HG03457 (cell line): ENCODE measurements at regions not wholly inside any gene's neighbourhood (a gene's known extent, or its start where the extent isn't known, plus 50 kb on each side); places are given as distances from the start of the nearest gene placed in this dataset.
"Not testable (repeated sequence)": the region's sequence is repeated elsewhere in the genome, so short reads cannot be mapped to it uniquely, and the experiment has no call there.

Experiments
- ATAC-seq: cut with Tn5 transposase; IDR thresholded peaks from one replicate; pipeline ENCODE4 v1.9.1; 2021; ENCODE audit warnings: moderate number of reproducible peaks; ENCODE audit not compliant: unreplicated experiment

DNA sequence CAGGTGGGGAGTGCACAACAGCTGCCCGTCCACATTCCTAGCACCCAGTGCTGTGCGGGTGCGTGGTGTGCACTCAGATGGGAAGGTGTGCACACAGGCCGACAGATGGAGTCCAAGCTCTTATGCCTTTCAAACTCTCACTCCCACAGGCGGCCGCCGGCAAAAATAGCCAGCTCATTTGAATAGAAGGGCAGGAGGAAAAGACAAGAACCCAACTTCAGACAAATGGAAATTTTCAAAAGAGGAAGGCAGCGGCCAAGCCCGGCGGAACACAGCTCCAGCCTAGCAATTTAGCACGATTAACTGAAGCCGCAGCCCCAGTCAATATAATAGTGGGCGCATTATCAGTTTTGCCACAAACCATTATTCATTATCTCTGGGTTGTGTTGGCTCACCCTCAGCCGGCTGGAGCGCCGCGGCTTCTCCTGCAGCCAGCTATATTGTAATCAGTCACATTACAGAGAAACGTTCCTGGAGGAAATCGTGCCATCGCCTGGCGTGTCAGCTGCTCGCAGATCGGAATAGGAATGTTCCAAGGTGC lies 103.9 kb upstream of the SEC14L1 start:
- no peak for ATAC-seq

DNA sequence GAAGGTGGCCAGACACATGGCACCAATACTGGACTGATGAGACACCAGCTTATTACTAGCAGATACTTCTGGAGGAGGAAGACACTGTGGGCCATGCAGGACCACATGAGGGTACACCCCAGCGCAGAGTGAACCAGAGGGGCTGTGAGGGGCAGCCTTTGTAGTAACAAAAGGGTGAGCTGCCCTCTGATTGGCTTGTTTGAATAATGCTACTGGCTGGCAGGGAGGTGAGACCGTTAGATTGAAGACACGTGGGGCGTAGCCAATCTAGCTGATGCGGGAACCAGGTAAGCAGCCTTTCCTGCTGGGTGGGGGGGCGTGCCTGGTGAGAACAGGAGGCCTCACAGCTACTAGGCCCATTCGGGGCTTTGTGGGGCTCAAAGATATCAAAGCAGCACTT lies 102.8 kb upstream of the SEC14L1 start:
- ATAC-seq = no peak

DNA sequence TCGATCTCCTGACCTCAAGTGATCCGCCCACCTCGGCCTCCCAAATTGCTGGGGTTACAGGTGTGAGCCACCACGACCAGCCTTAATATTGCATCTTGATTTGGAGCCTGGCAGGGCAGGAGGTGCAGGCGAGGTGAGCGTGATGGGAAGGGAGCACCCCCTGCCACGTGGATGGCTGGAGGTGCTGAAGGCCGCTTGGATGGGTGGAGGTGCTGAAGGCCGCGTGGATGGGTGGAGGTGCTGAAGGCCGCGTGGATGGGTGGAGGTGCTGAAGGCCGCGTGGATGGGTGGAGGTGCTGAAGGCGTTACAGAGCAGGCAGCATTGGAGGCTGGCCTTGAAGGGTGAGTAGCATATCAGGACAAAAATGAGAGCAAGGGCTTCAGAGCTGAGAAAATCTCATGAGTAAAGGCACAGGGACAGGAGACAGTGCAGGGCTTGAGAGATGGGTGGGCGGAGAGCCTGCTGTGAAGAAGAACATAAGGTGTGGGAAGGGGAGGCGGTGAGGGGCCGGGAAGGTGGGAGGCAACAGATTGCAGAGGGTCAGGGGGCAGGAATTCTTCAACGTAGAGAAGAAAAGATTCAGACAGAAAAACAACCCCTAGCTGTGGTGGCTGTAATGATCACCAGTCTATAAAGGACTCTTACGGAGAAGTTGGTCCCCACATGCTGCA lies 101.7 kb upstream of the SEC14L1 start:
- ATAC-seq = no peak

DNA sequence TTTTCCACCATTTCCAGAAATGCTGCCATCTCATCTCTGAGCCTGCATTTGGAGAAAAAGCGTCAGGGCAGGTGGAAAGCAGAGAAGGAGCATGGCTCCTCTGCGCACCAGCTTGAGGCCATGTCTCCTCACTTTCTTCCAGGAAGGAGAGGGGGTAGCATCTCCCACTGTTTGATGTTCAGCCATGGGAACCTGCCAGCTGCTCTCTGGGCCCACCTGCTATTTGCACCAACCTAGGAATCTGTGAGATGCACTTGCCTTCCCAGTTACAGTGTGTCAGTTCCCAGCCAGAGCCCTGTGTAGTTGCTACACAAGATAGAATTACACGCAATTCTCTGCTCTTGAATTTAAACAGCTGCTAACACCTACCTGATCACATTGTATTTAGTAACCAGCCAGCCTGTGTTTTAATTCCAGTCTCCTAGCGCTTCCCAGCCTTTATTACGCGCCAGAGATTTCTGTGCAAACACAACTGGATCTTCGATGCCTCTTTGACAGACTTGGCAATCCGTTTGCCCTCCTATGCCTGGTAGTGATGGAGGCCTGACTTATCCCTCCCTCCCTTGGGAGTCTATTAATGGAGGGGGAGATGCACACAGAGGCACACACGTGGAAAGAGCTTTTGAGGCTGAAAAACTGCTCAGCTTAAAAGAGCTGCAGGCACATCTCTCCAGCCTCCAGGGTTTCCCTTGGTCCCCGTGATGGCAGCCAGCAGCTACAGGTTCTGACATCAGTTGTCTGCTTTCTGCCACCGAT lies 98.1 kb upstream of the SEC14L1 start:
- no peak for ATAC-seq

DNA sequence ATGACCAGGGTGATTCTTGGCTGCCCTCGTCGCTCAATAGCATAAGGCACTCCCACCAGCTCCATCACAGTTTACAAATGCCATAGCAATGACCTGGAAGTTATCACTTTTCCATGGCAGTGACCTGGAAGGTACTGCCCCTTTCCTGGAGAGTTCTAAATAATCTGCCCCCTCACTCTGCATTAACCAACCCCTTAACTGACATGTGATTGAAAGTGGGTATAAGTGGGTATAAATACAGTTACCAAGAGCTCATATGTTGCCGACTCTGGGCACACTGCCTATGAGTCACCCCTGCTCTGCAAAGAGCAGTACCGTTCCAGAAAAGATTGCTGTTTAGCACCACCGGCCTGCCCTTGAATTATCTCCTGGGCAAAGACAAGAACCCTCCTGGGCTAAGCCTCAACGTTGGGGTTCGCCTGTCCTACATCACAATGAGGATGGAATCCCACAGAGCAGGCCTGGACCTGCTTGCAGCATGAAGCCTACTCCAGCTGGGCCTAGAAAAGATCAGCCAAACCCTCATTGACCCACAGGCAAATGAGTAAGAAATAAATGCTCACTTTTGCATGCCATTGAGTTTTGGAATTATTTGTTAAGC lies 95.2 kb upstream of the SEC14L1 start:
- ATAC-seq = no peak

DNA sequence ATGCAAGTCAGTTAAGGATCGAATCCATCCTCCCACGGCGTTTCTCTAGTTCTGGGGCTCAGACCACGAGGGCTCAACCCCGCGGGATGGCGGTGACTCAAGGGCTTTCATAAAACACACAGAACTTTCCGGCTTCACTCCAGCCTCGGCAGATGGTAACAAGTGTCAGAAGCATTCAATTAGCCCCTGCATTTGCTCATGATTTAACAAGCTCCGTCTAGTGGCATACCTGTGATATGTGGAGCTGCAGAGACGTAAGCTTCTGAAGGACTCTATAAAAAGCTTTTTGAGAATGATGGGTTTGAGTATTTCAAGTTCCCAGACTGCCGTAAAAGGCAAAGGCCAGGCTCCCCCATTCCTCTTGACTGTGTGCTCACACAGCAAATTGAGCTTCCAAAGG lies 91.3 kb upstream of the SEC14L1 start:
- ATAC-seq = no peak

DNA sequence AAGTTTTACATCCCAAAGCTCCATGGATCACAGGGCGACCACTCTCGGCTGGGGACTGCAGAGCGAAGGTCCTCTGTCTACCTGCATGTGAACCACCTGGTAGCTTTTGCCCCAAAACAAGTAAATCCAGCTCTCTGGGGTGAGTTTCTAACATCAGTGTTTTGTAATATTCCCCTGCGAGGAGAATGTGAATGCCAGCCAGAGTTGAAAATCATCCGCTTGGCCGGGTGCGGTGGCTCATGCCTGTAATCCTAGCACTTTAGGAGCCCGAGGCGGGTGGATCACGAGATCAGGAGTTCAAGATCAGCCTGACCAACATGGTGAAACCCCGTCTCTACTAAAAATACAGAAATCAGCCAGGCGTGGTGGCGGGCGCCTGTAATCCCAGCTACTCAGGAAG lies 89.9 kb upstream of the SEC14L1 start:
- ATAC-seq = not testable (repeated sequence)

DNA sequence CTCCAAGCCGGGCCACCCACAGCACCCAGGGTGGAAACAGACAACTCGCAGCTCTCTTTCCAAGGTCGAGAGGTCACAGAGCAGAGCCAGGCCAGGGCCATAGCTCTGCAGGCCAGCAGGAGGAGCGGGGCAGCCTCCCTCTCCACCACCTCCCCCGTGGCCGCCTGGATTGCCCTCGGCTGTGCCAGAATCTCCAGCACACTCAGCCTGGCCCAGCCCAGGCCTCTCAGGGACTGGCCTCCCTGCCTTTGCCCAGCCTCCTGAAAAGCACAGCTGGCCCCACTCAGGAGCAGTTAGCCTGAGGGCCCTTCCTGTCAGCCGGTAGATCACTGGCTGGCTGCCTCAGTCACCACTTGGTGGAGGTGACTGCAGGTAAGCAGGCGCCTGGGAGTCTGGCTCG lies 85.8 kb upstream of the SEC14L1 start:
- ATAC-seq = no peak

DNA sequence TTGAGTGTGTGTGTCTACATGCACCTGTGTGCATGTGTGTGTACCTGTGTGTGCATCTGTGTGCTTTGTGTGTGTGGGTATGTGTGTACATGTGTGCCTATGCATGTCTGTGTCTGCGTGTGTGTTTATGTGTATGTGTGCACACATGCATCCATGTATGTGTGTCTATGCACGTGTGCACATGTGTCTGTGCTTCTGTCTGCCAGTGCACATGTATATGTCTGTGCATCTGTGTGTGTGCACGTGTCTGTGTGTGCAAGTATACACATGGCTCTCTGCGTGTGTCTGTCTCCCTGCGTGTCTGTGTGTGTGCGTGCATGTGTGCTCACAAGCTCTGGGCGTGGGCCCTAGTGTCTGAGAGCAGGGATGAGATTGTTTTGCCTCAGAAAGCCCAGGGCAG lies 85.3 kb upstream of the SEC14L1 start:
- no peak for ATAC-seq

DNA sequence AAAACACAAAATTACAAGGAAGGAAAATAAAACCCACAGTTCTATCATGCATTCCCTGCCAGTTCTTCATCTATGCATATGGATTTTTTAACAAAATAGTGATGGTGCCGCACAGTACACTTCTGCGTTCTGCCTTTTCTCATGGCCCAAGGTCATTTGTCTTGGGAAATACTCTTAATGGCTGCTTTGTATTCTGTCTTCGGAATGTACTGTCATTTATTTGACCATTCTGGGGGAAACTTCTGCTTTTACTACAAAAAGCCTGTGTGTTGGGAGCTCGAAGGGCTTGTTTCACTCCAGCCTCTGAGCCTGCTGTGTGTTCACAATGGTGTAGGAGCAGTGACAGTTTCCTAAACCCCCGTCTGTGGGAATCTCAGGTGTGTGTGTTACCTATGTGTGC lies 82.8 kb upstream of the SEC14L1 start:
- ATAC-seq = no peak

DNA sequence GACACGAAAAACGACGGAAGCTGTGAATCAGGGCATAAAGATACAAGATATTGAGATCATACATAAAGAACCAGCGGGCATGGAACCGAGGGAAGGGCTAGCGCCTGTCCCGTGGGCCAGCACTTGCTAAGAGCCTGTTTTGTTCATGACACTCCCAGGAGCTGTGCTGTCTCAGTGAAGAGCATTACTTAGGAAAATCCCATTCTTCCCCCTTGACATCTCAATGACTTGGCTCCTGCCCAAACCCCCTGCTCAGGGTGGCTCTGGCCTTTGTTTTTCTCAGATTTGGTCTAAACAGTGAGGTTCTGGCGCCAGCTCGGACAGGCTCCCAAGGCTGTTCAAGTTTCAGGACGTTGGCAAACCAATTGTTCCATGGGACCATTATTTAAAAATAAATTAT lies 79.1 kb upstream of the SEC14L1 start:
- ATAC-seq = no peak

DNA sequence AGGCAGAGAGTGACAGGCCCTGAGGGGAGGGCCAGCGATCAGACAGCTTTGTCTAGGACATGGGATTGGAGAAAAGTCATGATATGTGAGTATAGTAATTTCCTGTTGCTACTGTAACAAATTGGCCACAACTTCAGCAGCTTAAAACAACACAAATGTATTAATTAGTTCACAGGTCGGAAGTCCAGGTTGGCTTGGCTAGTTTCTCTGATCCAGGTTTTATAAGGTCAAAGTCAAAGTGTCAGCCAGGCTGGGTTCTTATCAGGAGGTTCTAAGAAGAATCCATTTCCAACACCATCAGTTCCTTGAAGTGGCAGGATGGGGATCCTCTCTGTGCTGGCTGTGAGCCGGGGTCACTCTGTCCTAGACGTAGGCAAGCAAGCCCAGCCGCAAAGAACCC lies 76.2 kb upstream of the SEC14L1 start:
- ATAC-seq = no peak

DNA sequence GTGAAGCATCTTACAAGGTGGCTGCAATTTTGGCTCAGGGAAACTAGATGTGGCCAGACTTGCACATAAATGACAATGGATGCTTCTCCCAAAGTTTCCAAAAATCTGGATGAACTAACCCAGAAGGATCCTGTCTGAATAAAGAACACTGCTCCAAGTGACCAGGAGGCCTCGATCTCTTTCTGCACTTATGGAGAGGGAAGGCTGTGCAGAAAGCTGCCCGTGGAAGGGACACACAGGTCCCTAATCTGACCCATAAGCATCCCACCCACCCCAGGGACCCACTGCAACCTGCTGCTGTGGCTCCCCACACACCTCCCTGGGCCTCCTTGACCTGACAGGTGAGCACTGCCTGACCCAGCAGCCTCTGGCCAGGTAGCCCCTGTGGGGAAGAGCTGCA lies 74.6 kb upstream of the SEC14L1 start:
- ATAC-seq = no peak

DNA sequence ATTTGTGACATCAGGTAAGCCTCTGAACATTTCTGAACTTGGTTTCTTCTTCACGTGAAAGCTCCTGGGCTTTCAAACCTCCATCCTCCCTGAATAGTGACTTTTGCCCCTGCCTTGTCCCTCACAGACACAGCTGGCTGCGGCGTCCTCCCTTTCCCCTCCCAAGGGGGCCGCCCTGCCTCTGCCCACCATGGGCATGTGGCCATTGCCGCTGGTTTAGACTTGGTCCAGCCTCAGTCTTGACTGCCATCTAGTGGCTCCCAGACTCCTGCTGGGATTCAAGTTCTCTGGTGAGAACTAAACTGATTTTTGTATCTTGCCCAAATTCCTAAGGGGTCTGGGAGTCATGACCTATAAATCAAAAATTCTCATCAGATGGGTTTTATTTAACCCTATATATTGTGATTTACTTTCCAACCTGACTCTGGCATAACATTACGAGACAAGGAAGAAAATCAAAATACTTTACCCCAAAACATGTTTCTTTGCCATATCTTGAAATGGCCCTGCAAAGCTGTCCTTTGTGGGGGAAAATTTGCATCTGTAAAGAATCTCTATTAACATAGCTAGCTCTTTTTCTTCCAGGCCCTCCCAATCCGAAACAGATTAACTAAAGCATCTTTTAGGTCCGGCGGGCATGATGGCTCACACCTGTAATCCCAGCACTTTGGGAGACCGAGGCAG lies 73.9 kb upstream of the SEC14L1 start:
- not testable (repeated sequence) for ATAC-seq

DNA sequence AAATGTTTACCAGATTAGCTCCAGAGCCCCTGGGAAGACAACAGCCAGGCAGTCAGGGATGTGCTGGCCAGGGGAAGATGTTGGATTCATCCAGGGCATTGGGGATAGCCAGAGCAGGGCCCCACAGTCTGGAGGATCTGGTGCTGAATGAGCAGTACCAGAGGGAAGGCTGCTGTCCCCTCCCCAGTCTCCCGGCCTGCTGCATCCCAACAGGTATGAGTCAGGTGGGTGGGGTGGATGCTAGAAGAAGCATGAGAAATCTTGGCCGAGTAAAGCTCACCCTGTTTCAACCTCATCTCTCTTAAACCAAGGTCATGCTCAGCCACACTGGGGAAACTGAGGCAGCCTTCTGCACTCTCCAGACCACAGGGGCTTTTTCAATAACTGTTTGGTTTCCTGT lies 71.9 kb upstream of the SEC14L1 start:
- no peak for ATAC-seq

DNA sequence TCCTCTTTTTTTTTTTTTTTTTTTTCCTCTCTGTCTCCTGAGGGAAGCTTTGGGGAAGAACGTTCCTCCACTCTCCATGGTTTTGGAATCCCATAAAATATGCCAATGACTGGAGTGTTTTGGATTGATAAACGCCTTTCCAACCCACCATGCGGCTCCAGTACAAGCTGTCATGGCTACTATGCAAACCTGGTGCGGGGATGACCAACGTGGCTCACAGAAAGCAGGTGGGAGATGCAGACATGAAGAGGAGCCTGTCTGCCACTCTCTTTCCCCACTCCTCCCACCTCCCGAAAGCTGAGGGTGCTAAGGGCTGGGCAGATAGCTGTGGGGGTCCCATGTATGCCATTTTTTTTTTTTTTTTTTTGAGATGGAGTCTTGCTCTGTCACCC lies 69.9 kb upstream of the SEC14L1 start:
- no peak for ATAC-seq

DNA sequence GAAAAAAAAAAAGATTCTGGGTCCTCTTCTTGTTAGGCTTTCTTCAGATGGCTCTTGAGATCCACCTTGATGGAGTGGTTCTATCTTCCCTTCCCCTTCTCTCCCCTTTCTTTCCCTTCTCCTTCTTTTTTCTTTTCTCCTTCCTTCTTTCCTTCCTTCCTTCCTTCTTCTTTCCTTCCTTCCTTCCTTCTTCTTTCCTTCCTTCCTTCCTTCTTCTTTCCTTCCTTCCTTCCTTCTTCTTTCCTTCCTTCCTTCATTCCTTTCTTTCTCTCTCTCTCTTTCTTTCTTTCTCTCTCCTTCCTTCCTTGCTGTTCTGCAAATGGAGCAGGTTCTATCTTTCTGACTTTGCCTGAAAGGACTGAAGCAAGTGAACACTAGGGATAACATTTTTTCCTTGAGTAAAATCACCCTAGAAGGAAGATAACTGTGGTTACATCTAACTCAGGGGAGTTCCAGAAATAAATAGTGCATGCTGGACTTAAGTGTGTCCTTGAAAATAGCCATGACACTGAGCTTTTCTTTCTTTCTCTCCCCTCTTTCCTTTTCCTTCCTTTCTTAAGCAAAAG lies 68.8 kb upstream of the SEC14L1 start:
- no peak for ATAC-seq

DNA sequence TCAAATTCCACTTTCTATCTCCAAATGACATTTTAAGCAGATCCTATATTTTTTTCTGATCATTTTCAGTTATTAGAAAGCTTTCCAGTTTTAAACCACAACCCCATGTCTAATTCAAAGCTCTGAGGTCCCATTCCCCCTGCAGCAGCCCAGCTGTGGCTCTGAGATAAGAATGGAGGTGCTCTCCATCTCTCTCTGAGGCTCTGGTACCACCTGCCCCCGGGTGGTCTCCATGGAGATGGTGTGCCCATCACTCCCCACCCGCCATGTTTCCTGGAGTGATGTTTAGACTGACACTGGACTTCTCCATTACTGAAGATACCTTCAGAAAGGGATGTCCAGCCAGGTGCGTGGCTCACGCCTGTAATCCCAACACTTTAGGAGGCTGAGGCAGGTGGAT lies 68.1 kb upstream of the SEC14L1 start:
- no peak for ATAC-seq

DNA sequence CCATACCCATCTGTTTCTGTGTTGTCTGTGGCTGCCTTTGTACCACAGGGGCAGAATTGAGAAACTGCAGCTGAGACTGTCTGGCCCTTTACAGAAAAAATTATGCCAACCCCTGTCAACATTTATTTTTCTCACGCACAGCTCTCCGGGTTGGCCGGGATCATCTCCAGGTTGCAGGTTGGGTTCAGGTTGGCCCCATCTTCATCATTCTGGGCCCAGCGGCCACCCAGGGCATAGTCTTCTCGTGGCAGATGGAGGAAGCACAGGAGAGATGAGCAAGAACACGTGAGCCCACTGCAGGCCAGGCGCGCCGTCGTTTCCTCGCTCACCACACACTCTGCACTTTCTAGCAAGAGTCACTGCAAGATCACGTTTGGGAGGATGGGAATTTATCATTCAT lies 66.1 kb upstream of the SEC14L1 start:
- no peak for ATAC-seq

DNA sequence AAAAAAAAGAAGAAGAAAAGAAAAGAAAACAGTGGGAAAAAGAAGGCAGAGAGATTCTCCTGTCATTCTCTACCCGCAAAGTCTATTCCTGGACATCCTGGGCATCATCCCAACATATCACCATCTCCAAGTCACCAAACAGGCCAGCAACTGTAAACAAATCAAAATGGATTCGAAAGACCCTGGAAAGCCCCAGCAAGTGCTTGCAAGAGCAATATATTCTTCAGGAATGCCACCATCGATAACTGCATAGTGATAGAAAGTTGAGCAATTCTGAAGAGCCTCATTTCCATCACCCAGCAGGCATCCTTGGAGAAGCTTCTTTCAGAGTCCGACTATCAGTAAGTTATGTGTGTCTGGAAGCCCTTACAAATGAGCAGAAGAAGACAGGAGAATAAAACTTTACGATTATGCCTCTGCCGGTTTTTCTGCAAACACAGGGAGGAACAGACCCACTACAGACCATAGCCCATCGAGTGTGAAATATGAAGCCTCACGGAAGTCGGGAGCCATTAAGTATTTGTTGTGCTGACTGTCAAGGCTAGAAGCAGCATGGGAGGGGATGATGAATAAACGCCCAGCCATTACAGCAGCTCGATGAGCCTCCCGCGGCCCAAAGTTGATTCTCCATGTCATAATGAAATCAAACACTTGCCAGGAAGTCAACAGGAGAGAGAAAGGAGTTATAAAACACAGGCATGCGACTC lies 64.5 kb upstream of the SEC14L1 start:
- no peak for ATAC-seq

DNA sequence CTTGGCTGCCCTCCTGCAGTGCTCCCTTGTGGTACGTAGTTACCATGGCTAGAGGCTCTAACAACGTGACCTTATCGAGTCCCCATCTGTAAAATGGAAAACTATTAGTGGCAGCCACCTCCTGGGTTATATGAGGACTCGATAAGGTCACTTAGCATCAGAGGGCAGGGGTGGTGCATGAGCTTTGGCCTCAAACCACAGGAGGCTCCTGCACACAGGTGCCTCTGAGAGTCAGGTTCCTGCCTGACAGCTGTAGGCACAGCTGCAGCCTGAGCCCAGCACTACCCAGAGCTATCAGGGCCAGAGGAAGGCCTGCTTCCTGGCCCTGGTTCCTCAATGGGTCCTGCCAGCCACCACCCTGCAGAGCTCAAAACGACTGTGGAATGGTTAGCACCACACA lies 57.2 kb upstream of the SEC14L1 start:
- no peak for ATAC-seq
